HEK293 (cell line): ENCODE measurements at regions not wholly inside any gene's neighbourhood (a gene's known extent, or its start where the extent isn't known, plus 50 kb on each side); places are given as distances from the start of the nearest gene placed in this dataset.
A peak's percentile ranks its signal among the peaks of the same experiment; 100 is the strongest.

ENCODE experiments used
- CTCF ChIA-PET: fragments of 350-600 bp; formaldehyde crosslinking; extraction: SDS; loops from one replicate; lab custom pipeline; 2021; ENCODE audit warnings: antibody characterized with exemption; lab: Yijun Ruan, JAX
- POLR2A ChIA-PET: fragments of 300-600 bp; formaldehyde crosslinking; extraction: SDS; loops from one replicate; lab custom pipeline; 2020; ENCODE audit warnings: antibody characterized with exemption, inconsistent platforms; lab: Yijun Ruan, JAX
- H3K27ac ChIP-seq: fragments of 200-500 bp; sonication (Bioruptor generic); 2 replicates; pipeline ENCODE4 v1.5.1; 2014; ENCODE audit warnings: low read depth, low read length, control low read depth, inconsistent platforms; ENCODE audit errors: extremely low read depth
- H3K36me3 ChIP-seq, 2 experiments: fragments of 200-500 bp in 1 of 2; sonication (Bioruptor generic) in 1 of 2; 1 replicate in 1 of 2; 2 replicates in 1 of 2; pipeline ENCODE4 v1.5.1; 2014 to 2017; ENCODE audit warnings: inconsistent platforms in 2 of 2, low read length in 2 of 2; ENCODE audit not compliant: control insufficient read depth in 2 of 2, insufficient read depth in 1 of 2
- H3K4me1 ChIP-seq: fragments of 200-500 bp; sonication (Bioruptor generic); 2 replicates; pipeline ENCODE4 v1.5.1; 2014; ENCODE audit warnings: mild to moderate bottlenecking, low read length, inconsistent platforms; ENCODE audit not compliant: control insufficient read depth, insufficient read depth
- H3K4me3 ChIP-seq: 2 replicates; pipeline ENCODE4 v1.5.1; 2011; ENCODE audit warnings: low read depth, mild to moderate bottlenecking, control low read depth, low read length, moderate library complexity
- H3K9me3 ChIP-seq: fragments of 200-500 bp; sonication (Bioruptor generic); 2 replicates; pipeline ENCODE4 v1.5.1; 2014; ENCODE audit warnings: low read depth, low read length, inconsistent platforms; ENCODE audit not compliant: control insufficient read depth, insufficient read depth
- GLIS1 ChIP-seq: fragments of 450-650 bp; formaldehyde crosslinking; IDR thresholded peaks from 2 replicates; pipeline ENCODE4 v1.5.1; 2016; ENCODE audit warnings: missing biosample characterization, missing genetic modification characterization
- KLF1 ChIP-seq: fragments of 450-650 bp; formaldehyde crosslinking; IDR thresholded peaks from 2 replicates; pipeline ENCODE4 v1.5.1; 2016; ENCODE audit warnings: missing biosample characterization, missing genetic modification characterization
- MZF1 ChIP-seq: fragments of 450-650 bp; formaldehyde crosslinking; IDR thresholded peaks from 2 replicates; pipeline ENCODE4 v1.5.1; 2017; ENCODE audit warnings: missing biosample characterization, missing genetic modification characterization, borderline replicate concordance
- OSR2 ChIP-seq: fragments of 450-650 bp; formaldehyde crosslinking; IDR thresholded peaks from 2 replicates; pipeline ENCODE4 v1.5.1; 2016; ENCODE audit warnings: missing biosample characterization, missing genetic modification characterization
- PRDM1 ChIP-seq: fragments of 450-650 bp; formaldehyde crosslinking; IDR thresholded peaks from 2 replicates; pipeline ENCODE4; 2016; ENCODE audit warnings: missing biosample characterization, missing genetic modification characterization
- SP2 ChIP-seq: fragments of 450-650 bp; formaldehyde crosslinking; IDR thresholded peaks from 2 replicates; pipeline ENCODE4 v1.5.1; 2016; ENCODE audit warnings: missing biosample characterization, missing genetic modification characterization
- SP7 ChIP-seq: fragments of 450-650 bp; formaldehyde crosslinking; IDR thresholded peaks from 2 replicates; pipeline ENCODE4 v1.5.1; 2016; ENCODE audit warnings: missing biosample characterization, missing genetic modification characterization
- WT1 ChIP-seq: fragments of 450-650 bp; formaldehyde crosslinking; IDR thresholded peaks from 2 replicates; pipeline ENCODE4 v1.5.1; 2016; ENCODE audit warnings: missing biosample characterization, missing genetic modification characterization
- YY2 ChIP-seq: fragments of 450-650 bp; formaldehyde crosslinking; IDR thresholded peaks from 2 replicates; pipeline ENCODE4 v1.5.1; 2016; ENCODE audit warnings: missing biosample characterization, missing genetic modification characterization
- ZBTB17 ChIP-seq: fragments of 450-650 bp; formaldehyde crosslinking; IDR thresholded peaks from 2 replicates; pipeline ENCODE4 v1.5.1; 2016; ENCODE audit warnings: missing biosample characterization, missing genetic modification characterization
- ZNF10 ChIP-seq: fragments of 450-650 bp; formaldehyde crosslinking; IDR thresholded peaks from 2 replicates; pipeline ENCODE4 v1.5.1; 2017; ENCODE audit warnings: missing biosample characterization, missing genetic modification characterization
- ZNF114 ChIP-seq: fragments of 450-650 bp; formaldehyde crosslinking; IDR thresholded peaks from 2 replicates; pipeline ENCODE4 v1.5.0; 2017; ENCODE audit warnings: missing biosample characterization, missing genetic modification characterization
- ZNF223 ChIP-seq: fragments of 450-650 bp; formaldehyde crosslinking; IDR thresholded peaks from 2 replicates; pipeline ENCODE4 v1.5.1; 2016; ENCODE audit warnings: missing biosample characterization, missing genetic modification characterization
- ZNF24 ChIP-seq: fragments of 450-650 bp; formaldehyde crosslinking; IDR thresholded peaks from 2 replicates; pipeline ENCODE4 v1.5.1; 2016; ENCODE audit warnings: missing biosample characterization, missing genetic modification characterization
- ZNF530 ChIP-seq: fragments of 450-650 bp; formaldehyde crosslinking; IDR thresholded peaks from 2 replicates; pipeline ENCODE4 v1.5.1; 2016; ENCODE audit warnings: low read depth, missing biosample characterization, missing genetic modification characterization
- ZNF596 ChIP-seq: fragments of 450-650 bp; IDR thresholded peaks from 2 replicates; pipeline ENCODE4 v1.5.0; 2018; ENCODE audit warnings: missing biosample characterization, mild to moderate bottlenecking, missing genetic modification characterization, moderate library complexity
- ZNF600 ChIP-seq: fragments of 450-650 bp; formaldehyde crosslinking; IDR thresholded peaks from 2 replicates; pipeline ENCODE4 v1.5.1; 2016; ENCODE audit warnings: missing biosample characterization, missing genetic modification characterization
- ZNF658 ChIP-seq: fragments of 450-650 bp; formaldehyde crosslinking; IDR thresholded peaks from 2 replicates; pipeline ENCODE4; 2016; ENCODE audit warnings: missing biosample characterization, missing genetic modification characterization
- ZNF660 ChIP-seq: fragments of 450-650 bp; IDR thresholded peaks from 2 replicates; pipeline ENCODE4 v1.5.1; 2018; ENCODE audit warnings: missing biosample characterization, mild to moderate bottlenecking, missing genetic modification characterization
- TF ChIP-seq, protein P1 (sequence below): fragments of 450-650 bp; formaldehyde crosslinking; IDR thresholded peaks from 2 replicates; pipeline ENCODE4 v1.5.1; 2016; ENCODE audit warnings: missing biosample characterization, missing genetic modification characterization
- TF ChIP-seq, protein P2 (sequence below): fragments of 450-650 bp; formaldehyde crosslinking; IDR thresholded peaks from 2 replicates; pipeline ENCODE4 v1.5.1; 2016; ENCODE audit warnings: missing biosample characterization, missing genetic modification characterization
- TF ChIP-seq, protein P3 (sequence below): fragments of 450-650 bp; IDR thresholded peaks from 2 replicates; pipeline ENCODE4 v1.5.1; 2018; ENCODE audit warnings: missing biosample characterization, mild to moderate bottlenecking, missing genetic modification characterization

DNA sequence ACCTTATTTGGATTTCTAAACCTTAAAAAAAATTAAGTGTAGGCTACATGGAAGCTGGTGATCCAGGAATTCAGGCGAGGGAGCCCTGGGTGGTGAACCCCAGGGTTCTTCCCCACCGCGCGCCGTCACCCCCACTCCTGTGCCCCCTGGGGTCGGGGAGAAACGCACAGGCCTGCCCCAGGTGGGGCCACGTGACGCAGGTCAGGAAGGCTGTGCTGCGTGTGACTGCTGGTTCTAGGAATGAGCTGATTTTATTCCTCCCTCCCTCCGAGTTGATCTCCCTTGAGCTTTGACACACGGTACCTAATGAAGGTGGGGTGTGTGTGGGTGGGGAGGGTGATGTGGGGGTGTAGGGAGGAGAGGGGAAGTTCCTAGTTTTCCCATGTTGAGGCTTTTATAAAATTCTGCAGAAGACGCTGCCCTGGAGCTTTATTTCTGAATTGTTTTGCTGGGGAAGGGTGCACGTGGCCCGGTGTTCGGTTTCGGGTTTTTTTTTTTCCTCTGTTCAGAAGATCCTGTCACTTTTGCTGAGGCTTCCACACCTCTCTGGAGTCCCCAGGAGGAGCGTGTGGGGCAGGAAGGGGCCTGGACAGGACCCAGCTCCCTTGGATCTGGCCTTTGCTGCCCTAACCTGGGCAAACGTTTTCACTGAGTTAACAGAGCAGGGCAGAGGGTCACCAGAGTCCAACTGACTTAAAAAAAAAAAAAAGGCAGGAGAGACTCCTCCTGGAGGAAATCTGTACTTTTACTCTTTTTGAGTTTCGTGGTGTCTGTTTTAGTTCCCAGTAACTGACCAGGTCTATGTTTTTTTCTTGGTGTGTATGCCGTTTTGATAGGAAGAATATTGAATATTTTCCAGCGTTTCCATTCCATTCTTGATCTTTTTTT lies 55.8 kb upstream of the GSE1 start (continued):
- no peak for TF ChIP-seq ZNF530 (tag by site-specific recombination)

DNA sequence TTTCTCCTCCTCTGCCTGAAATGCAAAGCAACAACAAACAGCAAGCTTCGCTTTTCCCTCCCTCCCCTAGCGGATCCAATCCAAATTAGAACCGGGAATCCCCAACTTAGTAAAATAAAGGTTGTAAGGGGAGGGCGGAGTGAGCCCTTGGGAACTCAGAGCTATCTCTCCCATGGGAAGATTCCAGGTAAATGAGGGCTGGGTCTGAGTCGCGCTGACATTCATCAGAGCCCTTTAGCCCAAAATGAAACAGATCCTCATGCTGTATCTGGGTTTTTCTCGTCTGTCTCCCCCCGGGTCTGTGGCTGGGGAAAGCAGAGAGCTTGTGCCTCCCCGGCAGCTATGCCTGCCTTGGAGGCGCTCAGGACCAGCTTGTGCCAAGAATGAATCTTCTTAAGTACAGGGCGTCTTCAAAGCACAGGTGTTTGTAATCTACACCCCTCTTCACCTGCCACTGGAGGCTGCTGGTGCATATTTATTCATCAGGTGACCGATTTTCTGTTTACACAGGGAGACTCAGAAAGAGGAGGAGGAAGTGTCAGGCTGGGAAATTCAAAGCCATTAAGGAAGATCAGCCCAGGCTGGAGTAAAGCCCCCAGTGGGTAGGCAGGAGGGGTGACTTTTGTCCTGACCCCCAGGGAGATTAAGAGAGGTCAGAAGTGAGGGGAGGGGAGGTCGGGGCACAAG lies 55.0 kb upstream of the GSE1 start:
- ChIA-PET POLR2A (interaction anchor here (0.7 to 1.8 kb wide), 6 partner anchors 11 to 96 kb away, joined by 3 to 6 read pairs (median 4); partner anchors contain the start of gene GSE1), CTCF (interaction anchor here (0.6 to 2.4 kb wide), 15 partner anchors 8 to 261 kb away, joined by 3 to 16 read pairs (median 3); no protein-coding TSS in a partner anchor)
- H3K4me3 ChIP-seq: peak overlapping the region; percentile 8; the same call in 1 of the 2 replicates
- no peaks in the 10 kb centered on the region for H3K36me3 ChIP-seq
- H3K4me1 ChIP-seq: peaks cover 22% of the 10 kb centered on the region
- H3K27ac ChIP-seq: peak overlapping the region; percentile 91
- TF ChIP-seq YY2 (no peak), GLIS1 (tag by site-specific recombination) (peak; percentile 68), ZNF600 (no peak), KLF1 (tag by site-specific recombination) (peak; percentile 49; the same call in 1 of the 2 replicates), ZNF24 (tag by site-specific recombination) (no peak), OSR2 (peak; percentile 40; the same call in 1 of the 2 replicates), MZF1 (tag by site-specific recombination) (peak; percentile 50; the same call in 1 of the 2 replicates), SP7 (tag by site-specific recombination) (peak; percentile 39; the same call in 1 of the 2 replicates), ZNF10 (peak; percentile 91), WT1 (peak; percentile 17; the same call in 1 of the 2 replicates), ZBTB17 (tag by site-specific recombination) (peak; percentile 65; the same call in 1 of the 2 replicates)
- TF ChIP-seq, protein P1, sequence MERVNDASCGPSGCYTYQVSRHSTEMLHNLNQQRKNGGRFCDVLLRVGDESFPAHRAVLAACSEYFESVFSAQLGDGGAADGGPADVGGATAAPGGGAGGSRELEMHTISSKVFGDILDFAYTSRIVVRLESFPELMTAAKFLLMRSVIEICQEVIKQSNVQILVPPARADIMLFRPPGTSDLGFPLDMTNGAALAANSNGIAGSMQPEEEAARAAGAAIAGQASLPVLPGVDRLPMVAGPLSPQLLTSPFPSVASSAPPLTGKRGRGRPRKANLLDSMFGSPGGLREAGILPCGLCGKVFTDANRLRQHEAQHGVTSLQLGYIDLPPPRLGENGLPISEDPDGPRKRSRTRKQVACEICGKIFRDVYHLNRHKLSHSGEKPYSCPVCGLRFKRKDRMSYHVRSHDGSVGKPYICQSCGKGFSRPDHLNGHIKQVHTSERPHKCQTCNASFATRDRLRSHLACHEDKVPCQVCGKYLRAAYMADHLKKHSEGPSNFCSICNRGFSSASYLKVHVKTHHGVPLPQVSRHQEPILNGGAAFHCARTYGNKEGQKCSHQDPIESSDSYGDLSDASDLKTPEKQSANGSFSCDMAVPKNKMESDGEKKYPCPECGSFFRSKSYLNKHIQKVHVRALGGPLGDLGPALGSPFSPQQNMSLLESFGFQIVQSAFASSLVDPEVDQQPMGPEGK (tag by site-specific recombination): 0 out of 2 replicates have a peak, but pooled peaks have one; percentile 16
- TF ChIP-seq, protein P2, sequence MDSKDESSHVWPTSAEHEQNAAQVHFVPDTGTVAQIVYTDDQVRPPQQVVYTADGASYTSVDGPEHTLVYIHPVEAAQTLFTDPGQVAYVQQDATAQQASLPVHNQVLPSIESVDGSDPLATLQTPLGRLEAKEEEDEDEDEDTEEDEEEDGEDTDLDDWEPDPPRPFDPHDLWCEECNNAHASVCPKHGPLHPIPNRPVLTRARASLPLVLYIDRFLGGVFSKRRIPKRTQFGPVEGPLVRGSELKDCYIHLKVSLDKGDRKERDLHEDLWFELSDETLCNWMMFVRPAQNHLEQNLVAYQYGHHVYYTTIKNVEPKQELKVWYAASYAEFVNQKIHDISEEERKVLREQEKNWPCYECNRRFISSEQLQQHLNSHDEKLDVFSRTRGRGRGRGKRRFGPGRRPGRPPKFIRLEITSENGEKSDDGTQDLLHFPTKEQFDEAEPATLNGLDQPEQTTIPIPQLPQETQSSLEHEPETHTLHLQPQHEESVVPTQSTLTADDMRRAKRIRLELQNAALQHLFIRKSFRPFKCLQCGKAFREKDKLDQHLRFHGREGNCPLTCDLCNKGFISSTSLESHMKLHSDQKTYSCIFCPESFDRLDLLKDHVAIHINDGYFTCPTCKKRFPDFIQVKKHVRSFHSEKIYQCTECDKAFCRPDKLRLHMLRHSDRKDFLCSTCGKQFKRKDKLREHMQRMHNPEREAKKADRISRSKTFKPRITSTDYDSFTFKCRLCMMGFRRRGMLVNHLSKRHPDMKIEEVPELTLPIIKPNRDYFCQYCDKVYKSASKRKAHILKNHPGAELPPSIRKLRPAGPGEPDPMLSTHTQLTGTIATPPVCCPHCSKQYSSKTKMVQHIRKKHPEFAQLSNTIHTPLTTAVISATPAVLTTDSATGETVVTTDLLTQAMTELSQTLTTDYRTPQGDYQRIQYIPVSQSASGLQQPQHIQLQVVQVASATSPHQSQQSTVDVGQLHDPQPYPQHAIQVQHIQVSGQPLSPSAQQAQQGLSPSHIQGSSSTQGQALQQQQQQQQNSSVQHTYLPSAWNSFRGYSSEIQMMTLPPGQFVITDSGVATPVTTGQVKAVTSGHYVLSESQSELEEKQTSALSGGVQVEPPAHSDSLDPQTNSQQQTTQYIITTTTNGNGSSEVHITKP (tag by site-specific recombination): peak; percentile 85
- H3K9me3 ChIP-seq: no peaks in the 10 kb centered on the region

DNA sequence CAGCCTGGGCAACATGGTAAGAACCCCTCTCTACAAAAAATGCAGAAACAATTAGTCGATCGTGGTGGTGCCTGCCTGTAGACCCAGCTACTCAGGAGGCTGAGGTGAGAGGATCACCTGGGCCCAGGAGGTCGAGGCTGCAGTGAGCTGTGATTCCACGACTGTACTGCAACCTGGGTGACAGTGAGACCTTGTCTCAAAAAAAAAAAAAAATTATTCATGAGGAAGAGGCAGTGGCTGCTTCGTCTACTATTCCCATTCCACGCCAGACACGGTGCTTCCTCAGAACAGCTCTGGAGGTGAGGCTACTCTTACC lies 52.2 kb upstream of the GSE1 start:
- Histone ChIP-seq H3K27ac (no peak overlapping the region), H3K9me3 (no peaks in the 10 kb centered on the region), H3K36me3 (no peaks in the 10 kb centered on the region), H3K4me1 (peaks cover 26% of the 10 kb centered on the region)
- ChIA-PET CTCF (interaction anchor here (1.0 to 2.2 kb wide), 4 partner anchors 13 to 140 kb away, joined by 3 to 8 read pairs (median 4); no protein-coding TSS in a partner anchor), POLR2A (no interaction called here)
- TF ChIP-seq ZNF660 (tag by site-specific recombination) (no peak), ZNF596 (tag by site-specific recombination) (no peak), SP2 (tag by site-specific recombination) (no peak), ZNF658 (no peak), ZNF223 (no peak), ZNF114 (tag by site-specific recombination) (no peak), PRDM1 (tag by site-specific recombination) (no peak)
- TF ChIP-seq, protein P3, sequence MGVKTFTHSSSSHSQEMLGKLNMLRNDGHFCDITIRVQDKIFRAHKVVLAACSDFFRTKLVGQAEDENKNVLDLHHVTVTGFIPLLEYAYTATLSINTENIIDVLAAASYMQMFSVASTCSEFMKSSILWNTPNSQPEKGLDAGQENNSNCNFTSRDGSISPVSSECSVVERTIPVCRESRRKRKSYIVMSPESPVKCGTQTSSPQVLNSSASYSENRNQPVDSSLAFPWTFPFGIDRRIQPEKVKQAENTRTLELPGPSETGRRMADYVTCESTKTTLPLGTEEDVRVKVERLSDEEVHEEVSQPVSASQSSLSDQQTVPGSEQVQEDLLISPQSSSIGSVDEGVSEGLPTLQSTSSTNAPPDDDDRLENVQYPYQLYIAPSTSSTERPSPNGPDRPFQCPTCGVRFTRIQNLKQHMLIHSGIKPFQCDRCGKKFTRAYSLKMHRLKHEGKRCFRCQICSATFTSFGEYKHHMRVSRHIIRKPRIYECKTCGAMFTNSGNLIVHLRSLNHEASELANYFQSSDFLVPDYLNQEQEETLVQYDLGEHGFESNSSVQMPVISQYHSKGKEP (tag by site-specific recombination): no peak
- TF ChIP-seq, all 188 proteins: peak for 0
- no peak overlapping the region for H3K4me3 ChIP-seq
